ENCODE measurements at regions not wholly inside any gene's neighbourhood (a gene's known extent, or its start where the extent isn't known, plus 50 kb on each side); places are given as distances from the start of the nearest gene placed in this dataset.

GRCh38 chr6:120994573-120994967 is 339.7 kb downstream of the TBC1D32 start:
- Mint-ChIP-seq H3K27ac (no peak overlapping the region), H3K27me3 (peaks cover 2% of the 10 kb centered on the region), H3K36me3 (ENCODE audit: low read depth) (no peaks in the 10 kb centered on the region), H3K9me3 (no peaks in the 10 kb centered on the region), H3K4me1 (no peaks in the 10 kb centered on the region), H3K4me3 (no peak overlapping the region)
- intact Hi-C loops (cut with micrococcal nuclease): no loop called here
- ATAC-seq (ENCODE audit: low read depth): no peak
- no peak for TF ChIP-seq CTCF (IDR thresholded peaks at IDR 0.05)
- no peak for DNase-seq
- ChIA-PET CTCF (no interaction called here), POLR2A (no interaction called here)

- no peaks in the 10 kb centered on the region for H3K4me1 Mint-ChIP-seq
Observed at GRCh38 chr6:120993929-120994572, 340.2 kb downstream of the TBC1D32 start.

GRCh38 chr6:120992257-120992656 is 342.0 kb downstream of the TBC1D32 start:
- ChIA-PET CTCF (no interaction called here), POLR2A (no interaction called here)
- Mint-ChIP-seq H3K27me3 (peaks cover 2% of the 10 kb centered on the region), H3K4me3 (no peak overlapping the region), H3K9me3 (no peaks in the 10 kb centered on the region), H3K36me3 (ENCODE audit: low read depth) (no peaks in the 10 kb centered on the region), H3K27ac (no peak overlapping the region), H3K4me1 (no peaks in the 10 kb centered on the region)
- TF ChIP-seq CTCF (IDR thresholded peaks at IDR 0.05): no peak
- intact Hi-C loops (cut with micrococcal nuclease): no loop called here
- no peak for ATAC-seq (ENCODE audit: low read depth)
- no peak for DNase-seq

More at GRCh38 chr6:120993929-120994572, 340.2 kb downstream of the TBC1D32 start:
- DNase-seq: no peak
- ChIA-PET CTCF (no interaction called here), POLR2A (no interaction called here)
- intact Hi-C loops (cut with micrococcal nuclease): no loop called here
- Mint-ChIP-seq H3K27ac (no peak overlapping the region), H3K4me3 (no peak overlapping the region), H3K9me3 (no peaks in the 10 kb centered on the region), H3K36me3 (ENCODE audit: low read depth) (no peaks in the 10 kb centered on the region), H3K27me3 (peaks cover 2% of the 10 kb centered on the region)
- TF ChIP-seq CTCF (IDR thresholded peaks at IDR 0.05): no peak
- ATAC-seq (ENCODE audit: low read depth): no peak

GRCh38 chr6:120990866-120991265 is 343.4 kb downstream of the TBC1D32 start:
- intact Hi-C loops (cut with micrococcal nuclease): no loop called here
- no peaks in the 10 kb centered on the region for H3K9me3 Mint-ChIP-seq
- H3K4me1 Mint-ChIP-seq: no peaks in the 10 kb centered on the region
- ChIA-PET CTCF (no interaction called here), POLR2A (no interaction called here)
- TF ChIP-seq CTCF (IDR thresholded peaks at IDR 0.05): no peak
- H3K27me3 Mint-ChIP-seq: peaks cover 2% of the 10 kb centered on the region
- H3K27ac Mint-ChIP-seq: no peak overlapping the region
- ATAC-seq (ENCODE audit: low read depth) (no peak), DNase-seq (no peak)
- H3K4me3 Mint-ChIP-seq: no peak overlapping the region
- no peaks in the 10 kb centered on the region for H3K36me3 Mint-ChIP-seq (ENCODE audit: low read depth)

- ATAC-seq (ENCODE audit: low read depth): no peak
- no peak for DNase-seq
- Mint-ChIP-seq H3K27ac (no peak overlapping the region), H3K9me3 (no peaks in the 10 kb centered on the region), H3K4me3 (no peak overlapping the region), H3K4me1 (no peaks in the 10 kb centered on the region), H3K36me3 (ENCODE audit: low read depth) (no peaks in the 10 kb centered on the region), H3K27me3 (no peaks in the 10 kb centered on the region)
- no peak for TF ChIP-seq CTCF (IDR thresholded peaks at IDR 0.05)
- ChIA-PET CTCF (no interaction called here), POLR2A (no interaction called here)
- intact Hi-C loops (cut with micrococcal nuclease): no loop called here
Observed at GRCh38 chr6:120981835-120982234, 352.4 kb downstream of the TBC1D32 start.
